OCI-M2 (cell line): ENCODE measurements at regions not wholly inside any gene's neighbourhood (a gene's known extent, or its start where the extent isn't known, plus 50 kb on each side); places are given as distances from the start of the nearest gene placed in this dataset.

Experiments
- DNase-seq: peaks from one replicate; lab custom pipeline; 2025; ENCODE audit not compliant: unreplicated experiment; lab: John Stamatoyannopoulos, UW

DNA sequence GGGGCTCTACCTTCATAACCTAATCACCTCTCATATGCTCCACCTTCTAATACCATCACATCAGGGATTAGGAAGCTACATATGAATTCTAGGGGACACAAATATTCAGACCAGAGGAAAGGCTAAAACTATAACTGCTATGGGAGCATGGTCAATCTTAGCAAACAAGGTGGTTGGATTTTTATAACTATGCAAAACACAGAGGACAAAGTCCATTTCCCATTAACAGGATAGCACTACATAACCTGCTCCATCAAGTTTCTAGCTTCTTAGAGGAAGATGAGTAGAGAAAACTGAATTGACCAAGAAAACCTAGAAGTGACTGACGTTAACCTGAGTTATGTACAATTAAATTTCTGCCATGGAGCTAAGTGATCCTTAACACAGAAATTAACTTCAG is 398.6 kb downstream of the TBL1XR1 start:
- no peak for DNase-seq

DNA sequence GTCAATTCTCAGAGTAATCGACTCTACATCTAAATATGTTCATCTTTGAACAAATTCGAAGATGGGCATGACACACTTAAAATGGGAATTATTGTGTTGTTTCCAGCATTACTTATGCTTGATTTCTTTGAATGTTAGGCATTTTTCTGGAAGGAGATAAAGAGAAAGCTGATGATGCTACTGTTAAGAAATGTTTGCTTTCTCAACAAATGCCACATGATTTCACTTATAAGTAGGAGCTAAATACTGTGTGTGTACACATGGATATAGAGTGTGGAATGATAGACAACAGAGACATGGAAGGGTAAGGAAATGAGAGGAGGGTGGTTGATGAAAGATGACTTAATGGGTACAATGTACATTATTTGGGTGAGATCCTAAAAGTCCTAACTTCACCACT is 400.9 kb downstream of the TBL1XR1 start:
- no peak for DNase-seq

DNA sequence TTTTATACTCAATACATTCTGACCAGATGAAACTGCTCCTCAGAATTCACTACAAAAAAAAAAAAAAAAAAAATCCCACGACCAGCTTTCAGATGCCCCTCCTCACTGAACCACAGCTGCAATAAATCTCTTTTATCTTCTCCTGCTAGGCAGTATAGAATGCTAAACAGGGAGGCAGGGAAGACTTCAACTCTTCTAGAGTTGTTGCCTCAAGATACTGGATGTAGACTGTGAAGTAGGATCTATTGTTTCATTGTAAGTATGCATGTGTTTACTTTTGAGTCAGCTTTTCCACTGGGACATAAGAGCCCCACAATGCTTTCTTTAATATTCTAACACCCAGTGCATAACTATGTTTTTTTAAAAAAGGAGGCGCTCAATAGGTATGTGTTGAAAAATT is 401.4 kb downstream of the TBL1XR1 start:
- no peak for DNase-seq

DNA sequence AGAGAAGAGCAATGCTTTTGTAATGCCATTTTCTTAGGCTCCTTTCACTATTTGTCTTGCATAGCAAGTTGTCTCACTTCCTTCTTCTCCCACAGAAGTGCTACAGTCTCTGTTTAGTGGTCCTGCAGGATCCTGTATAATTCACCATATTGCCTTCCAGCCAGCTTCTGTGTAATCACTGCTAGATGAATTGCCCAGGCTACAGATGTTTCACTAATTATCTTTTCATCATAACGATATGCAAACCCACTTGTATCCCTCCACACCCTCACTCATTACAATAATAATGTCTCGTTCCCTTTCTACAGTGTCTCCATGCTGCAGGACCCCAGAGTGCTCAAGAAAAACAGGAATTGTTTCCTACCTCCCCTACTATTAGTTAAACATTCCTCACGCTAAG is 402.9 kb downstream of the TBL1XR1 start:
- DNase-seq: no peak

DNA sequence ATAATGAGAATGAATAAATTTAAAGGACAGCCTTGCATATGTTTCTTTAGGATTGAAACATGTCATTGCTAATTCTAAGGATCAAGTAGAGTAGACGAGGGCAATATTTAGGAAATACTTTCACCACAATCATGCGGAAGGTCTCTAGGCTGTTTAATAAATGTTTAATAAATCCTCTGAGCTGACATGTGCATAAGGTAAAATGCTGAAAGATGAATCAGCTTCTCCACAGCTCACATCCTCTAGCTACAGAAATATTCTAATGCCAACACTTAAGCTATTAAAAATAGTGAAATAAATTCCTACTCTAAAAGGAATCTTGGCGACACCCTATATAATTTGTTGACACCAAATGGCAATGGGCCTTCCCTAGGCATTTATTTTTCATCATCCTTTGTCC is 407.3 kb downstream of the TBL1XR1 start:
- DNase-seq: no peak

DNA sequence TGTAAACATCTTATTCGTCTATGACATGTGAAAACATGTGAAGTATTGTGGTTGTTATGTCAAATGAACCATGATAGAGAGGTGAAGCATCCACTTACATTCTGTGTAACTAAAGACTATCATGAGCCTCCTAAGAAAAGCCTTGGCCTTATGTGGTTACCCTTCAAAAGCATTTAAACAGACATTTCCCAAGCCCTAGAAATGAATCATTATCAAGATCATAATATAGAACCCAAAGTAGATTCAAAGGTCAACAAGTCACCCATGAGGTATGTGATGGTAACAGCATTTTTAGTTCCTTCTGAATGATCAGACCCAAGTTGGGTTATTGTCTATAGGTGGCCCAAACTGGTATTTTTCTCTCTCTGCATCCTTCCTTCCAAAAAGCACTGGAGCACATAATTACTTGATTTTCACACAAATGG is 408.0 kb downstream of the TBL1XR1 start:
- no peak for DNase-seq

DNA sequence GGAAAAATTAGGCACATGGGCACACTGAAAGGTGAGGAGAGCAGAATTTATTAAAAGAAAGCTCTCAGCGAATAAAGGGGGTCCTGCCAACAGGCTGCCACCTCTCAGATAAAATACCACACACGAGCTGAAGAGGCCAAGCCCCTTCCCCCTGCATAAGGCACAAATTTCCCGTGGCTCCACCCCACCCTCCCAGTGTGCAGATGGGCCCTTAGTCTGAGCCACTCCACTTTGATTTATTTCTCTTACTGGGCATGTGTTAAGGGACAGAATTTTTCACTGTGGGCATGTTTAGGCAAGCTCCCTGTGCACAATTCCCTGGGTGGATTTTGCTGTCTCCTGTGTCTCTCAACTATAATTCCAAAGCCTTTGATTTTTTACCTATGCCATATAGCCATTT is 409.8 kb downstream of the TBL1XR1 start:
- no peak for DNase-seq

DNA sequence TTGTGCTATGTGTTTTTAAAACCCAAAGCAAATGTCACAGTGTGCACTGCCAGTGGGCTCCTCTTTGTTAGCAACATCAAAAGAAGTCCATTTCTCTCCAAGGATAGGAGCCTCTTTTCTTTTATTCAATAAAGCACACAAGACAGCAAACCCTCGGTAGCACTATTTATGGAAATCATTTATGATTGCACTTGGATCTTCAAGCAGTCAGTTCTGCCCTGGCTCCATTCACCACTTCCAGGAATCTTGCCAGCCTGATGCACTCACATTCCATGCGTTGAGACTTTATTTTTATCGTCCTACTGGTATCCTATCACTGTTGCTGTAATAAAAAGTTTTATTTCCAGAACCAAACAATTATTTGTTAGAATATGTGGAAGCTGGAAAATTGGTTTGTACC is 412.1 kb downstream of the TBL1XR1 start:
- DNase-seq: no peak

DNA sequence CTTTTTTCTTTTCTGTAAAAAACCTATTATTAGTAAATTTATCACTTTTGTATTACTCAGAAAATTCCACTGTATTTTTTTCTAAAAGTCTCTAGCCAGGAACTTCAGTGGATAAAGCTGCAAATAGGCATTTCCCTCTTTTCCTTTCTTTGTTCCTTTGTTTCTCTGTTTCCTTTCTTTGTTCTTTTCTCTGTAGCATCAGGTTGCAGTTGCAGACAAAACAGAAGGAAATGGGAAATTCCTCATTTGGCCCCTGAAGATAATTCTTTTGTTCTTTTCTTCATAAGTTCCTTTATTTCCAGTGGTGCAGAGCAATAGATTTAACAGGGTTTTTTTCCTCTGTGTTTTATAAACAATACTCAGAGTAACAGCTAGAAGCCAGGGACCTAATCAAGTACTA is 416.5 kb downstream of the TBL1XR1 start:
- DNase-seq: no peak

DNA sequence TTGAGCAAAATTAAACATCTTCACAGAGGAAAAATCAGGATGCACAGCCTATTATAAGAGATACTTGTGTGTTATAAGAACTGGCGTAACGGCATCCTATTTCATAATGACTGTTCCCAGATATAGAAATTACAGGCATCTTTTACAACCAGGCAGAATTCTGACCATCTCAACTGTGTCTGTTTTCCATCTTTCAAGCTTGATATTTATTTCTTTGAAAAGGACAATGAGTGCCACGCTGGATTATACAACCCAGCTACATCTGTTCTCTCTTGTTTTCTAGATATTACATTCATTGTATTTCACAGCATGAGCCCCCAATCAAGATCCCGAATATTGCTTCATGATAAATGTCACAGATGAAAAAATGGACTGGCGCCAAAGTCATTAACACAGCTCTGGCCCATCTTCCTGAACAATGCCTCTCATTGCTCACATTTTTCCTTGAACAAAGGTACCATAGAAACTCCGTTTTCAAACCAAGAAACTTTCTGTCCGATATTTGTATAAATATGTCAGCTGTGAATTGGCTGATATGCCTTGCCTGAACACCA is 420.6 kb downstream of the TBL1XR1 start:
- DNase-seq: no peak

DNA sequence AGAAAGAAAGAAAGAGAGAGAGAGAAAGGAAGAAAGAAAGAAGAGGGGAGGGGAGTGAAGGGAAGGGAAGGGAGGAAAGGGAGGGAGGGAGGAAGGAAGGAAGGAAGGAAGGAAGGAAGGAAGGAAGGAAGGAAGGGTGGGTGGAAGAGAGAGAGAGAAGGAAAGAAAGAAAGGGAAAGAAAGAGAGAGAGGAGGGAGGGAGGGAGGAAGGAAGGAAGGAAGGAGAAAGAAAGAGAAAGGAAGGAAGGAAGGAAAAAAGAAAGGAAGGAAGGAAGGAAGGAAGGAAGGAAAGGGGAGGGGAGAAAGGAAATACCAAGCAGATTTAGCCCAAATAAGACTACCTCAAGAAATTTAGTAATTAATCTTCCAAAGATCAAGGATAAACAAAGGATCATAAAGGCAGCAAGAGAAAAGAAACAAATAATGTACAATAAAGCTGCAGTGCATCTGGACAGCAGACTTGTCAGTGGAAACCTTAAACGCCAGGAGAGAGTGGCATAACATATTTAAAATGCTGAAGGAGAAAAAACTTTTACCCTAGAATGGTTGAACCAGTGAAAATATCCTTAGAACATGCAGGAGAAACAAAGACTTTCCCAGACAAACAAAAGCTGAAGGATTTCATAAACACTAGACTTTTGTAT is 427.6 kb downstream of the TBL1XR1 start:
- DNase-seq: no peak

DNA sequence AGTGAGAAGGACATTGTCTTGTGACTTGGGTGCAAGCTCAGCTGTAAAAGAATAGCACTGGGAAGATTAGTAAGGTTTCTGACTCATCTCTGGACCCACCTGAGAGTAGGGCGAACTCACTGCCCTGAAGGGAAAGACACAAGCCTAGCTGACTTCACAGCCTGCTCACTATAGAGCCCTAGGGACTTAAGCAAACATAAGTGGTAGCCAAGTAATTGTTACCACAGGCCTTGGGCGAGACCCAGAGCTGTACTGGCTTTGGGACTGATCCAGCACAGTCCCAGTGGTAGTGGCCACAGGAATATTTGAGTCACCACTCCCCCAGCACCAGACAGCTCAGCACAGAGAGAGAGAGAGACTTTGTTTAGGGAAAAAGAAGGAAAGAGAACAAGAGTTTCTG is 429.9 kb downstream of the TBL1XR1 start:
- no peak for DNase-seq

DNA sequence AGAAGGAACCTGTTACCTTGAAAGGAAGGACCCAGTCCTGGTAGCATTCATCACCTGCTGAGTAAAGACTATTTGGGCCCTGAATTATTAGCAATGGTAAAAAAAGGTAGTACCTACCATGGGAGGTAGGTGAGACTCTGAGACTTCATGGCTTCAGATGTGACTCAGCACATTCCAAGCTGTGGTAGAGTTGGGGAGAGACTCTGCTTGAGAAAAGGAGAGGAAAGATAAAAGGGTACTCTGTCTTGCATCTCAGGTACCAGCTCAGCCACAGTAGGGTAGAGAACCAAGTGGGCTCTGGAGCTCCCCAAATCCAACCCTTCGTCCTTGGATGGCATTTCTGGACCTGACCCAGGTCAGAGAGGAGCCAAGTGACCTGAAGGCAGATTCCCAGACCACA is 430.4 kb downstream of the TBL1XR1 start:
- DNase-seq: no peak

DNA sequence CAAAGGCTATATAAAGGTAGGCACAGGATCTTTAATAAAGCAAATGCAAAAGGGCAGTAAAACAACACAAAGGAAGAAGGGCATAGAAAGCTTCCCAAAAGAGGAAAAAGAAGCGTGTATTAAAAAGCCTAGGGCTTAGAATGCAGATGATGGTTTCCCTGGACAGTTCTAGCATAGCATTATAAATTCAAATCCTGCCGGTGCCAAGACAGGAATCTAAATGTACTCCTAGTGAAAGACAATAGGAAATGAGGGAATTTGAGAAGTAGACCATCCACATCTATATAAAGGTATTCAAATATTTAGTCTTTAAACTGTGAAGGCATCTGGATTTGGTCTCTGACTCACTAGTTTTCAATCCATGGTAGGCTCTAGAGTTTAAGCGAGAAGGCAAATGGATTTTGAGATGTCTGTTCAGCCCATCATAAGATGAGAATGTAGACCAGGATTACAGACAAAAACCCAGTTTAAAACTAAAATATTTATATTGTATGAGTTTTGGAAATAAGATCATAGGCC is 431.8 kb downstream of the TBL1XR1 start:
- no peak for DNase-seq

DNA sequence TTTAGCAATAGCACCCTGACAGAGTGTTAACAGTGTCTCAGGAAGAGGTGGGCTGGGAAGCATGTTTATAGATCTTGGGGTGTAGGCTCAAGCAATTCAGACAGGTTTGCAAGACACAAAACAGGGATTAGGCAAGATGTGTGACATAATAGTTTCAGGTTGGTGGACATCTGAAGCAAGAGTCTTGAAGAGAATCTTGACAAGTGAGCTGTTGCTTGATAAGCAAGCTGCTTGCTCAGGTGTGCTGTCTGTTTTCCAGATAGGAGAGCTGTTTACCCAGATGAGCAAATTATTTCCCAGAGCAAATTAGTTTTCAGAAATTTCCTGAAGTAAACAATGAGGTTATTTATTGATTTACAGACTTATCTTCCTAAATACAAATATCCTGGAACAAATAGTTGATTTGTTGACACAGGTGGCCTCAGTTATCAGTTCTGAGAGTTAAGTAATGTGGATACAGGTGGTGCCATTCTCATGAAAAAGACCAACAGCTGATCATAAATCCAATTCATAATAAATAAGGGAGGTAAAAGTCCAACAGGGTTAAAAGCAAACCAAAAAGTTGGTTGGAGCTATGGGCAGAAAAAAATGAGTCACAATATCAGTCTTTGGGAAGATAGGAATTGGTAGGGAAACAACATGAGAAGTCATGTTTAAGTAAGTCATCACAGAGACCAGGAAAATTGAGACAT is 437.3 kb downstream of the TBL1XR1 start:
- DNase-seq: no peak

DNA sequence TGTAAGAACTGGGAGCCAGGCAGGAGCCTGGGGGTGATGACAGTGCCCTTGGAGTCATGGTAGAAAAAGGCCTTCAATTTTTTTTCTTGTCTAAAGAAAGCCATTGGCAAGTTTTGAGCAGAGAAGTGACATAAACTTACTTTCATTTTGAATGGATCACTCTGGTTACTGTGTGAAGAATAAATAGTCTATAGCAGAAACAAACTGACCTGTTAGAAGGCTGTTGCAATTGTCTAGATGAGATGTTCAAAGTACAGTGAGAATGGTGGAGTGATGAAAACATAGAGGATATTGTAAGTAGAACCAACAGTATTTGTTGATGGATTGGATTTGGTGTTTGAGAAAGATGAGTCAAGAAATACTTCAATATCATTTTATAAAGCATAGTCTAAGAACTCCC is 439.9 kb downstream of the TBL1XR1 start:
- DNase-seq: no peak

DNA sequence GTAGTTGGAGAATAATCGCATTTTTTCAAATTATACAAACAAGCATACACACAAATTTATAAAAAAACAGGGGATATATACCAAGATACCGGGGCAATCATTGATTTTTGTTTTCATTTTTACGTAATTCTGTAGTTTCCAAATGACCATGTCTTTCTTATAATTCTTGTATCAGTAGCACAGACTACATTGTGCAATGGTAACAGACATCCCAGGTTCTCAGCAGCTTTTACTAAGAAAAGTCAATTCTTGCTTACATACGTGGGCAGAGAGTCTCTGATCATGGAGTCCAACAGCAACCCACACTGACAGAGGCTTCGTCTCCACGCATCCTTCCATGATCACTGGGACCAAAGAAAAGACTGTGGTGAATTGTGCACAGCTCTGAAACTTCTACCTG is 441.3 kb downstream of the TBL1XR1 start:
- no peak for DNase-seq

DNA sequence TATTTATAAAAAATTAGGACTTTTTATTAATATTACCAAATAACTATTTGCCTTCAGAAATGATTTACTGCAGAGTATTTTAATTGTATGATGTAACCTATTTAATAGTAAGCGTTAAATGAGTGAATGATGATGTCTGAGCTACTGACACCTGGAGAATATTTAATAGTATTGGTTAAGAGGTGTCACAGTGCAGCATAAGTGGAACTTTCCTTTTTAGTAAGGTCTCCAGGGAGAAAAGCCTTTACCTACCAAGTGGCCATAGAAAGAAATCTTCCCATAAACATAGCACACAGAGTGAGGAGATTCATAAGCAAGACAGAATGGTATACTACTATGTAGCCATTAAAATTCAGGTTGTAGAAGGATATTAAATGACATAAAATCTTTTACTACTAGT is 441.7 kb downstream of the TBL1XR1 start:
- no peak for DNase-seq

DNA sequence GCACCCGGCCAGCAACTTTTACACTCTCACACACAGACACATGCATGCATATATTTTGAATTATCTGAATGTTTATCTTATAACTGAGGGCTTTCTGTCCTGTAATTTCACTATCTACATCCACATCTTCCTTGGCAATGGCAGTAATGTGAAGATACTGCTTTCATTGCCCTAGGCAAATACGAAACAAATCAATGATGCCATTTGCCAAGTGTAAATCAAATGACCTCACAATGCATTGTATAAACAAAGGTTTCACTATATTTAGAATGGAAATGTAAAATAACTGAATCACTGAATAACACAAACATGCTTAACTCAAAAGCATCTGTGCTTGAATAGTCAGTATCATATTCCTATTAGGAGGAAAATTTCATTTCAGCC is 455.6 kb downstream of the TBL1XR1 start:
- no peak for DNase-seq

DNA sequence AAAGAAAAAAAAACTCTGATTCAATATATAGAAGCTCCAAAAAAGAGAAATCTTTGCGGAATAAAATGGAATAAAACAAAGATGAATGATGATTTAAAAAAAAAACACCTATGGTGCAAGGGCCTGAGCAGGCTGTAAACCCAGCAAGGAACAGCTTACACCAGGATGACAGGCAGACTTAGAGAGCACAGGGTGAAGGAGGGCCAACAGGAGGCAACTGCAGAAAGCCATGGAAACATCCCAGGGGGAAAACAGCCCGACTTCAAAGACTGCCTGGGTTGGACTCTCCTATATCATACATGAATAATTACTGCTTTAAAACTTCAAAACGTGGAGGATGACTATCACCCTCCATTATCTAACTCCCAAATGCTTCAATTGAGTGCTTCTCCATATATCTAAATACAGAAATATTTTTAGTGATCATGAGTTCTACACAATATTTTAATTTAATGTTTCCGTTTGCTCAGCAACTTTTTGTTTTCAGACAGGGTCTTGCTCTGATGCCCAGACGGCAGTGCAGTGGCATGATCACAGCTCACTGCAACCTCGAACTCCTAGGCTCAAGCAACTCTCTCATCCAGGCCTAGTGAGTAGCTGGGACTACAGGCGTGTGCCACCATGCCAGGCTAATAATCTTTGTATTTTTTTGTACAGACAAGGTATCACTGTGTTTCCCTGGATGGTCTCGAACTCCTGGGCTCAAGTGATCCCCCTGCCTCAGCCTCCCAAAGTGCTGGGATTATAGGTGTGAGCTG is 456.2 kb downstream of the TBL1XR1 start:
- DNase-seq: no peak

DNA sequence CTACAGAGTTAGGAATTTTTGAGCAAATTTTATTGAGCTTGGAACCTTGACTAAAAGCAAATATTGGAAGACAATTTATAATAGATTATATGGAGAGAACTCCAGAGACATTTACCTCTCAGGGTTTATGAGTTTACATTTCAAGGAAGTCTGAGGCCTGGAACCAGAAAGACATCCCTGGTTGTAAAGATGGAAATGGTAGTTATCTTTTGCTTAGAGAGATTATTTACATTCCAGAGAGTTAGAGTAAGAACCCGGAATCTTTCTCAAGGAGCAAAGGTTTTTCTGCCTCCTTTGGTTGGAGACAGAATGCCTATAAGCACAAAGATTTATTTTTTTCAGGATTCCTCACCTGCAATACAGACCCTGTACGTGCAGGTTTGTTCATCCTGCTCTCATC is 458.1 kb downstream of the TBL1XR1 start:
- no peak for DNase-seq
